A673 (cell line): ENCODE measurements at regions not wholly inside any gene's neighbourhood (a gene's known extent, or its start where the extent isn't known, plus 50 kb on each side); places are given as distances from the start of the nearest gene placed in this dataset.

Experiments
- CTCF ChIP-seq: fragments of 300-800, 200-600 bp; sonication (generic); conservative IDR thresholded peaks from 2 replicates; pipeline ENCODE4 v1.5.1; 2017; ENCODE audit warnings: low read depth, mild to moderate bottlenecking, antibody characterized with exemption, low read length, moderate library complexity, mixed read lengths
- EZH2 ChIP-seq: fragments of 200-600 bp; sonication (generic); IDR thresholded peaks from 2 replicates; pipeline ENCODE4 v1.6.1; 2017; ENCODE audit warnings: borderline replicate concordance, low read depth, mild to moderate bottlenecking, mixed read lengths, antibody characterized with exemption, low read length; ENCODE audit not compliant: poor library complexity, severe bottlenecking

- no peak for TF ChIP-seq EZH2
- no peak for TF ChIP-seq CTCF
Measured at GRCh38 chr10:71081912-71082311, 130.5 kb upstream of the UNC5B start.
